Cortex of kidney (tissue), 1 donor: ENCODE measurements at regions not wholly inside any gene's neighbourhood (a gene's known extent, or its start where the extent isn't known, plus 50 kb on each side); places are given as distances from the start of the nearest gene placed in this dataset.
"Not testable (repeated sequence)": the region's sequence is repeated elsewhere in the genome, so short reads cannot be mapped to it uniquely, and the experiment has no call there.

Source experiments
- DNase-seq: peaks from one replicate; lab custom pipeline; 2025; lab: John Stamatoyannopoulos, UW

- DNase-seq: no peak
Observed at GRCh38 chr3:11712646-11713045, 68.9 kb upstream of the VGLL4 start.

DNA sequence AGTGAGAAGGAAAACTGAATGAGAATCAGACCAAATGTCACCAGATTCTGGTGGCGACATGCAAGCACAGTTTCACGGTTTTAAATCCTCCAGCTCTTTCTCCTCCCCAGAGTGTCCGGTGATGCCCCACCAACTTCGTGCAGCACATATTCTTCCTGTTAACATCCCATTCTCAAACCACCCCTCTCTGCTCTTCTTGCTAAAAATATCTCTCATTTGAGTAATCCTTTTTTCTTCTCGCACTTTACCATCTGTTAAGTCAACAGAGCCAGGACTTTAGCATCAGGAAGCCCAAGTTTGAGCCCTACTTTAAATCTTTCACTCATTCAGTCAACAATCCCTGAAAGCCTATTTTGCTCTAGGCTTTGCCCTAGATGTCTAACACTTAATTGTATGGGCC, 68.2 kb upstream of the VGLL4 start:
- no peak for DNase-seq

DNA sequence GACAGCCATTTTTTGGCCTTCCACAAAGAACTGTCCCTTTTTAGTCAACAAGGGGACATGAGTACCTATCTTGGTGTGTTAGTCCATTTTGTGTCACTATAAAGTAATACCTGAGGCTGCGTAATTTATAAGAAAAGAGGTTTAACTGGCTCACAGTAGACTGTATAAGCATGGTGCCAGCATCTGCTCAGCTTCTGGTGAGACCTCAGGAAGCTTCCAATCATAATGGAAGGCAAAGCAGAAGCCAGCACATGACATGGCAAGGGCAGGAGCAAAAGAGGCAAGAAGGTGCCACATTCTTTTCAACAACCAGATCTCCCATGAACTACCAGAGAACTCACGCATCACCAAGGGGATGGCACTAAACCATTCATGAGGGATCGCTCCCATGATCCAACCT, 66.1 kb upstream of the VGLL4 start:
- DNase-seq: no peak

- DNase-seq: not testable (repeated sequence)
Observed at GRCh38 chr3:11707084-11707483, 63.4 kb upstream of the VGLL4 start.

DNA sequence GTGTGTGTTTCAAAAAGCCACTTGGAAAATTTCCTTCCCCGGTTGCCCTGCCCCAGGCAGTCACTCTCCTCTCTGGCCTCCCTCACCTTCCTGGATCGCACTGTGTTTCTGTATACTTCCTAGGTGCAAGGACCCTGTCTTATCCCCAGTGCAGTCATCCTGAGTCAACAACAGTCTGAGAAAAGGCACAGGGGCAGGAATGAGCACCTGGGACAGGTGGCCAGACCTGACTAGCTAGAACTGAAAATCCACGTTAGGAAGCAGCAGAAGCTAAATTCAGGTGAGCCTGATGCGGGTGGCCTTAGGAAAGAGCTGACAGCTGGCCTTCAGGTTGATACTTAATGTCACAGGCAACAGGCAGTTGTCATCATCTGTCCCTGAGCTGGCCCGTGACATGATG, 62.9 kb upstream of the VGLL4 start:
- no peak for DNase-seq

GRCh38 chr3:11705049-11705448, 61.3 kb upstream of the VGLL4 start:
- DNase-seq: no peak

GRCh38 chr3:11703146-11703545, 59.4 kb upstream of the VGLL4 start:
- DNase-seq: no peak

- no peak for DNase-seq
Observed at GRCh38 chr3:11699083-11699427, 55.3 kb upstream of the VGLL4 start.

- DNase-seq: no peak
Observed at GRCh38 chr3:11698326-11699082, 54.8 kb upstream of the VGLL4 start.

DNA sequence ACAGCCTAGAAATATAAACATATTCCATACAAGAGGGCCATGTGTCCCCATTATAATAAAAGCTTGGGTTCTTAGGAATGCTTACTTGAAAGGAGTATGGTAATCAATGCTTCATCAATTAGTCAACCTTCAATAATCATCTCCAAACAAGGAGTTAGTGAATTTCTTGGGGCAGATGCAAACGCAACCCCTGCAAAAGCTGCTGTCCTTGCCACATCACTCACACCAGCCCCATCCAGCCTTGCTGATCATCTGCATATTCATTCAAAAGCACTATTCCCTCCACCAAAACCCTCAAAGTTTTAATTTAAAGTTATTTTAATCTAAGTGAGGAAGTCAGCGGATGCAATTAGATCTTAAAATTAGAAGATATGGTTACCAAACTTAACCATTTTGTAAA, 54.0 kb upstream of the VGLL4 start:
- DNase-seq: no peak

DNA sequence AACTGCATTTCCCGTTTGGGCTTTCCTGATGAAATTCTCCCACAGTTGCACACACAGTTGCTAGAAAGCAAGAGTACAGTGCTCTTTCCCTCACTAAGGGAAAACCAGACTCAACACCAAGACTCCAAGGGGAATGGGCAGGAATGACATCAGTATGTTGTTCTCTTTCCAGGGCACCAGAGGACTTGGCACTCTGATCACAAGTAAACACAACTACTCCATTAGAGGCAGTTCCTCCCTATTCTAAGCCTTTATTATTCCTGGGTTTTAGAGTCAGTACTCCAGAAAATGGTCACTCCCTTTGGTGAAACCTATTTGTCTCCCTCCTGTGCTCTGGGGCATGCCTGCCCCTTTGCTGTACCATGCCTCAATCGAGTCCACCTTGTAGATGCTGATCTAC, 52.3 kb upstream of the VGLL4 start:
- DNase-seq: no peak
